GM23338 (cell line): ENCODE measurements at regions not wholly inside any gene's neighbourhood (a gene's known extent, or its start where the extent isn't known, plus 50 kb on each side); places are given as distances from the start of the nearest gene placed in this dataset.

Experiments
- ATAC-seq: fragments of 200-7000 bp; cut with Tn5 transposase; 3 replicates; pipeline ENCODE4 v1.9.1; 2020
- DNase-seq: peaks from one replicate; pipeline ENCODE4 v3.0.0-alpha.2; 2015; ENCODE audit warnings: low spot score
- H2AFZ ChIP-seq: fragments of 200-600 bp; sonication (generic); 2 replicates; pipeline ENCODE4 v1.8.0; 2016; ENCODE audit warnings: antibody characterized with exemption, mild to moderate bottlenecking, moderate library complexity
- H3F3A ChIP-seq: fragments of 200-600 bp; sonication (generic); replicated peaks from 2 replicates; pipeline ENCODE4 v1.8.0; 2017; ENCODE audit warnings: antibody characterized with exemption, mixed run types, low read depth
- H3K27ac ChIP-seq: fragments of 200-600 bp; sonication (generic); 2 replicates; pipeline ENCODE4 v1.6.1; 2016; ENCODE audit warnings: low read depth
- H3K27me3 ChIP-seq: fragments of 200-600 bp; sonication (generic); 2 replicates; pipeline ENCODE4 v1.8.0; 2016; ENCODE audit warnings: mild to moderate bottlenecking, mixed run types, moderate library complexity; ENCODE audit not compliant: insufficient read depth
- H3K36me3 ChIP-seq: fragments of 200-600 bp; sonication (generic); 2 replicates; pipeline ENCODE4 v1.8.0; 2016; ENCODE audit warnings: mild to moderate bottlenecking; ENCODE audit not compliant: insufficient read depth
- H3K4me1 ChIP-seq: fragments of 200-600 bp; sonication (generic); 2 replicates; pipeline ENCODE4 v1.8.0; 2016; ENCODE audit warnings: mild to moderate bottlenecking, moderate library complexity; ENCODE audit not compliant: insufficient read depth
- H3K4me2 ChIP-seq: fragments of 200-600 bp; sonication (generic); 2 replicates; pipeline ENCODE4 v1.7.1; 2017; ENCODE audit warnings: mixed run types
- H3K4me3 ChIP-seq: fragments of 200-600 bp; sonication (generic); 2 replicates; pipeline ENCODE4 v1.6.1; 2016; ENCODE audit warnings: mixed run types
- H3K79me2 ChIP-seq: fragments of 200-600 bp; sonication (generic); replicated peaks from 2 replicates; pipeline ENCODE4 v1.8.0; 2017; ENCODE audit warnings: mild to moderate bottlenecking; ENCODE audit not compliant: insufficient read depth
- H3K9me2 ChIP-seq: fragments of 200-600 bp; sonication (generic); 2 replicates; pipeline ENCODE4 v1.8.0; 2017; ENCODE audit not compliant: insufficient read depth
- H4K20me1 ChIP-seq: fragments of 200-600 bp; sonication (generic); replicated peaks from 2 replicates; pipeline ENCODE4 v1.8.0; 2017; ENCODE audit warnings: mild to moderate bottlenecking; ENCODE audit not compliant: insufficient read depth
- H3K27ac Mint-ChIP-seq: 2 replicates; pipeline ENCODE4 v1.8.0; 2020; ENCODE audit warnings: inconsistent platforms, mild to moderate bottlenecking, moderate library complexity, mixed read lengths
- H3K27me3 Mint-ChIP-seq: 3 replicates; pipeline ENCODE4 v1.8.0; 2022; ENCODE audit warnings: low read depth, mild to moderate bottlenecking, moderate library complexity, mixed read lengths, inconsistent platforms; ENCODE audit not compliant: insufficient read depth, poor library complexity
- H3K36me3 Mint-ChIP-seq: 3 replicates; pipeline ENCODE4 v1.8.0; 2021; ENCODE audit warnings: low read depth, mild to moderate bottlenecking, inconsistent platforms, moderate library complexity, mixed read lengths
- H3K4me1 Mint-ChIP-seq: 3 replicates; pipeline ENCODE4 v1.8.0; 2020; ENCODE audit warnings: mild to moderate bottlenecking, inconsistent platforms, mixed read lengths
- H3K4me3 Mint-ChIP-seq: 3 replicates; pipeline ENCODE4 v1.8.0; 2021; ENCODE audit warnings: moderate library complexity, mild to moderate bottlenecking, inconsistent platforms, mixed read lengths
- H3K9me3 Mint-ChIP-seq: 3 replicates; pipeline ENCODE4 v1.8.0; 2020; ENCODE audit warnings: moderate library complexity, mild to moderate bottlenecking, inconsistent platforms, mixed read lengths
- CTCF ChIP-seq, 2 experiments: fragments of 200-600 bp in 1 of 2; sonication (generic) in 1 of 2; conservative IDR thresholded peaks; 2 replicates each; pipeline versions ENCODE4 v1.5.1 to v1.6.1; 2016 to 2017; ENCODE audit warnings: antibody characterized with exemption in 2 of 2, low read depth in 2 of 2, mild to moderate bottlenecking in 2 of 2, moderate library complexity in 1 of 2
- ETS1 ChIP-seq: IDR thresholded peaks from 2 replicates; pipeline ENCODE4 v1.6.1; 2016; ENCODE audit warnings: antibody characterized with exemption
- EZH2 ChIP-seq: fragments of 200-600 bp; sonication (generic); IDR thresholded peaks from one replicate; pipeline ENCODE4 v1.8.0; 2017; ENCODE audit warnings: antibody characterized with exemption, mild to moderate bottlenecking, low read depth; ENCODE audit not compliant: unreplicated experiment
- EZH2phosphoT487 ChIP-seq: fragments of 200-600 bp; sonication (generic); IDR thresholded peaks from one replicate; pipeline ENCODE4 v1.8.1; 2018; ENCODE audit warnings: antibody characterized with exemption; ENCODE audit not compliant: unreplicated experiment
- NANOG ChIP-seq: IDR thresholded peaks from 2 replicates; pipeline ENCODE4 v1.6.1; 2016; ENCODE audit warnings: antibody characterized with exemption, borderline replicate concordance
- POLR2AphosphoS5 ChIP-seq: IDR thresholded peaks from 2 replicates; pipeline ENCODE4 v1.6.1; 2016; ENCODE audit warnings: antibody characterized with exemption, low read depth
- ZNF331 ChIP-seq: fragments of 250-450 bp; sonication (Bioruptor Pico); IDR thresholded peaks from 2 replicates; pipeline ENCODE4 v1.5.0; 2020; ENCODE audit warnings: low read depth, mild to moderate bottlenecking, moderate library complexity
- ZNF462 ChIP-seq: fragments of 250-450 bp; sonication (Bioruptor Pico); IDR thresholded peaks from 2 replicates; pipeline ENCODE4 v1.5.0; 2020; ENCODE audit warnings: mild to moderate bottlenecking, moderate library complexity

GRCh38 chr2:163471947-163472346 lies 263.9 kb downstream of the FIGN start:
- H3K36me3 Mint-ChIP-seq = no peaks in the 10 kb centered on the region

GRCh38 chr2:163469561-163469962 lies 266.2 kb downstream of the FIGN start:
- Histone ChIP-seq H4K20me1 (no peaks in the 10 kb centered on the region), H3K4me1 (peaks cover 5% of the 10 kb centered on the region; the same call in 1 of the 2 replicates), H3K27ac (no peak overlapping the region), H3K4me2 (no peak overlapping the region), H3K9me2 (no peaks in the 10 kb centered on the region), H3K4me3 (no peak overlapping the region), H3K79me2 (no peaks in the 10 kb centered on the region), H2AFZ (peak overlapping the region; percentile 20; the same call in 1 of the 2 replicates), H3K36me3 (no peaks in the 10 kb centered on the region), H3K27me3 (no peaks in the 10 kb centered on the region), H3F3A (no peaks in the 10 kb centered on the region)
- Mint-ChIP-seq H3K4me1 (peaks cover 5% of the 10 kb centered on the region; the same call in 2 of the 3 replicates), H3K4me3 (no peak overlapping the region), H3K9me3 (no peaks in the 10 kb centered on the region), H3K27ac (no peak overlapping the region), H3K27me3 (no peaks in the 10 kb centered on the region), H3K36me3 (no peaks in the 10 kb centered on the region)
- peak; percentile 47 for DNase-seq
- ATAC-seq = peak; percentile 79
- TF ChIP-seq NANOG (no peak), ETS1 (no peak), ZNF462 (no peak), EZH2 (no peak), CTCF (conservative IDR thresholded peaks at IDR 0.05; ENCODE audit: low read depth in 2 of 2) (peak in 1 of 2 experiments; percentile 14; a peak in 1 of 4 replicates), POLR2AphosphoS5 (no peak)

More at GRCh38 chr2:163471947-163472346, 263.9 kb downstream of the FIGN start:
- H3K27me3 ChIP-seq = no peaks in the 10 kb centered on the region
- H3K9me2 ChIP-seq = no peaks in the 10 kb centered on the region
- no peak overlapping the region for H3K27ac ChIP-seq
- no peak overlapping the region for H3K4me3 ChIP-seq
- no peak overlapping the region for H2AFZ ChIP-seq
- peaks cover 12% of the 10 kb centered on the region; the same call in 2 of the 3 replicates for H3K4me1 Mint-ChIP-seq
- H3K36me3 ChIP-seq = no peaks in the 10 kb centered on the region
- no peaks in the 10 kb centered on the region for H3K9me3 Mint-ChIP-seq
- H4K20me1 ChIP-seq = no peaks in the 10 kb centered on the region
- H3K79me2 ChIP-seq = no peaks in the 10 kb centered on the region
- no peaks in the 10 kb centered on the region; the same call in 1 of the 2 replicates for H3K4me1 ChIP-seq
- ATAC-seq (peak; percentile 39; the same call in 1 of the 3 replicates), DNase-seq (peak; percentile 29)
- H3K27me3 Mint-ChIP-seq = no peaks in the 10 kb centered on the region
- no peaks in the 10 kb centered on the region for H3F3A ChIP-seq
- TF ChIP-seq EZH2phosphoT487 (no peak), CTCF (conservative IDR thresholded peaks at IDR 0.05; ENCODE audit: low read depth in 2 of 2) (peak; percentile 40 to 68), ZNF331 (no peak)
- H3K4me3 Mint-ChIP-seq = no peak overlapping the region
- H3K27ac Mint-ChIP-seq = no peak overlapping the region
- H3K4me2 ChIP-seq = no peak overlapping the region
